ENCODE measurements at regions not wholly inside any gene's neighbourhood (a gene's known extent, or its start where the extent isn't known, plus 50 kb on each side); places are given as distances from the start of the nearest gene placed in this dataset.

- TF ChIP-seq CTCF (CRISPR knock-in tag; IDR thresholded peaks at IDR 0.05) (no peak), EZH2 (conservative IDR thresholded peaks at IDR 0.05; ENCODE audit: low read depth, low read length) (no peak), ZNF567 (CRISPR knock-in tag; IDR thresholded peaks at IDR 0.05; ENCODE audit: borderline replicate concordance) (no peak)
Measured at GRCh38 chr3:115359536-115359935, 212.4 kb upstream of the ZBTB20 start.

All from HepG2 (cell line).